ENCODE measurements at regions not wholly inside any gene's neighbourhood (a gene's known extent, or its start where the extent isn't known, plus 50 kb on each side); places are given as distances from the start of the nearest gene placed in this dataset.

- FAIRE-seq (no peak), DNase-seq (ENCODE audit: low read depth, low spot score) (no peak)
- BruUV-seq (replicated peaks) = no TSS peak
- no peak overlapping the region for H3K27ac ChIP-seq (ENCODE audit: insufficient read depth, low read depth, low read length)
- no peaks in the 10 kb centered on the region for H3K9me1 ChIP-seq (replicated peaks; ENCODE audit: control insufficient read depth, extremely low read depth, insufficient read depth, low read length)
- H3K4me1 ChIP-seq (ENCODE audit: control insufficient read depth, extremely low read depth, insufficient read depth, low read length) = peaks cover 2% of the 10 kb centered on the region
- ChIA-PET CTCF (interaction anchor here (7.1 kb wide), 1 partner anchor 509 kb away, joined by 103 read pairs; no protein-coding TSS in a partner anchor), POLR2A (no interaction called here)
- H3K79me2 ChIP-seq (ENCODE audit: control insufficient read depth, insufficient read depth, low read length) = no peaks in the 10 kb centered on the region
- no peaks in the 10 kb centered on the region for H4K20me1 ChIP-seq (replicated peaks; ENCODE audit: control insufficient read depth, extremely low read depth, insufficient read depth, low read length)
- peaks cover 0 to 2% of the 10 kb centered on the region in 2 experiments for H3K27me3 ChIP-seq (ENCODE audit: control insufficient read depth in 2 of 2, insufficient read depth in 2 of 2, low read length in 2 of 2)
- TF ChIP-seq POLR2AphosphoS5 (IDR thresholded peaks at IDR 0.05; ENCODE audit: insufficient read depth, low read depth, low read length) (no peak), CTCF (IDR thresholded peaks at IDR 0.05; ENCODE audit: extremely low read depth in 1 of 2, insufficient read depth in 1 of 2, low read depth in 1 of 2, low read length in 2 of 2) (no peak), GATA2 (IDR thresholded peaks at IDR 0.05; ENCODE audit: insufficient read depth, insufficient read length, low read depth, low read length) (no peak), MAX (IDR thresholded peaks at IDR 0.05; ENCODE audit: insufficient read depth, insufficient read length) (no peak)
- H3K9me3 ChIP-seq (replicated peaks; ENCODE audit: control insufficient read depth, insufficient read depth, low read length) = no peaks in the 10 kb centered on the region
- no peak overlapping the region for H2AFZ ChIP-seq (ENCODE audit: low read depth, low read length)
- H3K36me3 ChIP-seq (ENCODE audit: control insufficient read depth in 2 of 2, extremely low read depth in 1 of 2, insufficient read depth in 2 of 2, low read length in 2 of 2) = no peaks in the 10 kb centered on the region
- intact Hi-C loops (cut with micrococcal nuclease) = loop anchor here (5.0 to 10.0 kb wide), 2 partner anchors 339 to 682 kb away; no protein-coding TSS in a partner anchor
- H3K4me2 ChIP-seq (ENCODE audit: insufficient read depth, low read length) = no peak overlapping the region
- dilution Hi-C loops (cut with MboI; ENCODE audit: extremely low pct_ligation_motif_present, low sequenced_read_pairs) = no loop called here
- H3K4me3 ChIP-seq (replicated peaks in 1 of 3; ENCODE audit: insufficient read depth in 1 of 3, low read depth in 1 of 3, low read length in 3 of 3) = no peak overlapping the region
- H3K9ac ChIP-seq (replicated peaks; ENCODE audit: extremely low read depth, insufficient read depth, low read length) = no peak overlapping the region
Observed at GRCh38 chr14:63795532-63795931, 57.3 kb upstream of the SYNE2 start.

- CTCF ChIA-PET = interaction anchor here (0.6 to 7.1 kb wide), 18 partner anchors 17 to 538 kb away, joined by 3 to 103 read pairs (median 3); partner anchors contain the start of gene ESR2
- no peak overlapping the region for H3K4me3 ChIP-seq (replicated peaks in 1 of 3; ENCODE audit: insufficient read depth in 1 of 3, low read depth in 1 of 3, low read length in 3 of 3)
- no peak for TF ChIP-seq GATA2 (IDR thresholded peaks at IDR 0.05; ENCODE audit: insufficient read depth, insufficient read length, low read depth, low read length)
- TF ChIP-seq EZH2 (IDR thresholded peaks at IDR 0.05; ENCODE audit: borderline replicate concordance, low read depth, low read length, severe bottlenecking) = no peak
- no peak for TF ChIP-seq JUN (IDR thresholded peaks at IDR 0.05; ENCODE audit: borderline replicate concordance, insufficient read depth, insufficient read length, low read depth)
- BruUV-seq (replicated peaks) = no TSS peak
- H3K9me1 ChIP-seq (replicated peaks; ENCODE audit: control insufficient read depth, extremely low read depth, insufficient read depth, low read length) = no peaks in the 10 kb centered on the region
- FAIRE-seq (no peak), DNase-seq (ENCODE audit: low read depth, low spot score) (no peak)
- no peaks in the 10 kb centered on the region for H3K79me2 ChIP-seq (ENCODE audit: control insufficient read depth, insufficient read depth, low read length)
- no peaks in the 10 kb centered on the region for H3K27me3 ChIP-seq (ENCODE audit: control insufficient read depth in 2 of 2, insufficient read depth in 2 of 2, low read length in 2 of 2)
- no peak overlapping the region for H3K9ac ChIP-seq (replicated peaks; ENCODE audit: extremely low read depth, insufficient read depth, low read length)
- POLR2A ChIA-PET = no interaction called here
- no peaks in the 10 kb centered on the region for H4K20me1 ChIP-seq (replicated peaks; ENCODE audit: control insufficient read depth, extremely low read depth, insufficient read depth, low read length)
- H3K9me3 ChIP-seq (replicated peaks; ENCODE audit: control insufficient read depth, insufficient read depth, low read length) = no peaks in the 10 kb centered on the region
- peak overlapping the region; percentile 39 for H3K4me2 ChIP-seq (ENCODE audit: insufficient read depth, low read length)
- intact Hi-C loops (cut with micrococcal nuclease) = loop anchor here (10.0 kb wide), 1 partner anchor 195 kb away; no protein-coding TSS in a partner anchor
- H3K4me1 ChIP-seq (ENCODE audit: control insufficient read depth, extremely low read depth, insufficient read depth, low read length) = peaks cover 2% of the 10 kb centered on the region
- dilution Hi-C loops (cut with MboI; ENCODE audit: extremely low pct_ligation_motif_present, low sequenced_read_pairs) = no loop called here
- H3K36me3 ChIP-seq (ENCODE audit: control insufficient read depth in 2 of 2, extremely low read depth in 1 of 2, insufficient read depth in 2 of 2, low read length in 2 of 2) = no peaks in the 10 kb centered on the region
- no peak overlapping the region for H3K27ac ChIP-seq (ENCODE audit: insufficient read depth, low read depth, low read length)
- peak overlapping the region; percentile 23 for H2AFZ ChIP-seq (ENCODE audit: low read depth, low read length)
Observed at GRCh38 chr14:63800083-63800482, 52.7 kb upstream of the SYNE2 start.

Data from endothelial cell of umbilical vein (primary cell).